ENCODE measurements at regions not wholly inside any gene's neighbourhood (a gene's known extent, or its start where the extent isn't known, plus 50 kb on each side); places are given as distances from the start of the nearest gene placed in this dataset.

DNA sequence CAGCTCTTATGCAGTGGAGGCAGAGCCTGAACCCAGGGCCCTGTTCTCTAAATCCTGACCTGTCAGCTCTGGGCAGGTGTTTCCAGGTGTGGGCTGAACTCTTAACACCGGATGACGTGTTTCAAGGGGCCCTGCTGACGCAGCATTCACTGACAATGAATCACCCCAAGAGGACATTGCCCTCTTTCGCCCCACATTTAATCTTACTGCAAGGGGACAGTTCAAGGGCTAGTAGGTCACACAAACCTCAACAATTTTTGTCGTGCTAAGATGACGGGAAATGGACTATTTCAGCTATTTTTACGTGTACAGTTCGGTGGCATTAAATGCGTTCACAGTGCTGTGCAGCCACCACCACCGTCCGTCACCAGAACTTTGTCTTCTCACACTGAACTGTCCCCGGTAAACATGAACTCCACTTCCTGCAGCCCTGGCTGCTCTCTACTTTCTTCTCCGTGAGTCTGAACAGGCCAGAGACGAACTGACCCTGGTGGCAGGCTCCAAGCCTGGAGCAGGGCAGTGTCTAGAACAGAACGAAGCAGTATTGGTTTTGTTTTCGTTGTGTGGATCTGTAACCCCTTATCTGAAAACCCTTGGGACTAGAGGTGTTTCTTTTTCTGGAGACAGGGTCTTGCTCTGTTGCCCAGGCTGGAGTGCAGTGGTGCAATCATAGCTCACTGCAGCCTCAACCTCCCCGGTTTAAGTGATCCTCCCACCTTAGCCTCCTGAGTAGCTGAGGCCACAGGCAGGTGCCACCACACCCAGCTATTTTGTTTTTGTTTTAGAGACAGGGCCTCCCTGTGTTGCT, 88.4 kb upstream of the CIBAR2 start:
- TF ChIP-seq, protein P1, sequence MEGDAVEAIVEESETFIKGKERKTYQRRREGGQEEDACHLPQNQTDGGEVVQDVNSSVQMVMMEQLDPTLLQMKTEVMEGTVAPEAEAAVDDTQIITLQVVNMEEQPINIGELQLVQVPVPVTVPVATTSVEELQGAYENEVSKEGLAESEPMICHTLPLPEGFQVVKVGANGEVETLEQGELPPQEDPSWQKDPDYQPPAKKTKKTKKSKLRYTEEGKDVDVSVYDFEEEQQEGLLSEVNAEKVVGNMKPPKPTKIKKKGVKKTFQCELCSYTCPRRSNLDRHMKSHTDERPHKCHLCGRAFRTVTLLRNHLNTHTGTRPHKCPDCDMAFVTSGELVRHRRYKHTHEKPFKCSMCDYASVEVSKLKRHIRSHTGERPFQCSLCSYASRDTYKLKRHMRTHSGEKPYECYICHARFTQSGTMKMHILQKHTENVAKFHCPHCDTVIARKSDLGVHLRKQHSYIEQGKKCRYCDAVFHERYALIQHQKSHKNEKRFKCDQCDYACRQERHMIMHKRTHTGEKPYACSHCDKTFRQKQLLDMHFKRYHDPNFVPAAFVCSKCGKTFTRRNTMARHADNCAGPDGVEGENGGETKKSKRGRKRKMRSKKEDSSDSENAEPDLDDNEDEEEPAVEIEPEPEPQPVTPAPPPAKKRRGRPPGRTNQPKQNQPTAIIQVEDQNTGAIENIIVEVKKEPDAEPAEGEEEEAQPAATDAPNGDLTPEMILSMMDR (conservative IDR thresholded peaks at IDR 0.05; ENCODE audit: low read length), result no peak
- no peak for TF ChIP-seq EZH2phosphoT487 (IDR thresholded peaks at IDR 0.05; ENCODE audit: borderline replicate concordance)

Measured in Loucy (cell line).